HK-2 (cell line): ENCODE measurements at regions not wholly inside any gene's neighbourhood (a gene's known extent, or its start where the extent isn't known, plus 50 kb on each side); places are given as distances from the start of the nearest gene placed in this dataset.

Experiments
- DNase-seq: peaks from one replicate; pipeline ENCODE4 v3.0.0-alpha.2; 2018; ENCODE audit not compliant: unreplicated experiment

- DNase-seq: no peak
Observed at GRCh38 chr3:94694894-94695293, 632.0 kb downstream of the NSUN3 start.

- no peak for DNase-seq
Observed at GRCh38 chr3:94704467-94704866, 641.6 kb downstream of the NSUN3 start.

- DNase-seq: no peak
Observed at GRCh38 chr3:94709249-94709902, 646.5 kb downstream of the NSUN3 start.

GRCh38 chr3:94714194-94714593 lies 651.3 kb downstream of the NSUN3 start:
- DNase-seq: no peak

GRCh38 chr3:94716326-94717018 lies 653.6 kb downstream of the NSUN3 start:
- no peak for DNase-seq

GRCh38 chr3:94734206-94734605 lies 671.3 kb downstream of the NSUN3 start:
- DNase-seq: no peak

- no peak for DNase-seq
Observed at GRCh38 chr3:94735354-94735753, 672.5 kb downstream of the NSUN3 start.

GRCh38 chr3:94737116-94737515 lies 674.3 kb downstream of the NSUN3 start:
- no peak for DNase-seq

- DNase-seq: no peak
Observed at GRCh38 chr3:94739420-94739819, 676.6 kb downstream of the NSUN3 start.

GRCh38 chr3:94758751-94759150 lies 695.9 kb downstream of the NSUN3 start:
- no peak for DNase-seq

- DNase-seq: no peak
Observed at GRCh38 chr3:94772402-94772801, 709.5 kb downstream of the NSUN3 start.

GRCh38 chr3:94775746-94776145 lies 712.9 kb downstream of the NSUN3 start:
- no peak for DNase-seq

- no peak for DNase-seq
Observed at GRCh38 chr3:94776401-94776915, 713.6 kb downstream of the NSUN3 start.

- DNase-seq: no peak
Observed at GRCh38 chr3:94778289-94778688, 715.4 kb downstream of the NSUN3 start.

GRCh38 chr3:94778814-94779494 lies 716.1 kb downstream of the NSUN3 start:
- no peak for DNase-seq

GRCh38 chr3:94779699-94780098 lies 716.8 kb downstream of the NSUN3 start:
- DNase-seq: no peak

- no peak for DNase-seq
Observed at GRCh38 chr3:94784274-94784673, 721.4 kb downstream of the NSUN3 start.

- no peak for DNase-seq
Observed at GRCh38 chr3:94787066-94787465, 724.2 kb downstream of the NSUN3 start.

GRCh38 chr3:94787734-94788270 lies 724.9 kb downstream of the NSUN3 start:
- DNase-seq: no peak

- DNase-seq: no peak
Observed at GRCh38 chr3:94794563-94794962, 731.7 kb downstream of the NSUN3 start.

GRCh38 chr3:94799420-94800060 lies 736.7 kb downstream of the NSUN3 start:
- no peak for DNase-seq

GRCh38 chr3:94811836-94812235 lies 749.0 kb downstream of the NSUN3 start:
- no peak for DNase-seq
